HUES48 (cell line): ENCODE measurements at regions not wholly inside any gene's neighbourhood (a gene's known extent, or its start where the extent isn't known, plus 50 kb on each side); places are given as distances from the start of the nearest gene placed in this dataset.
"Not testable (repeated sequence)": the region's sequence is repeated elsewhere in the genome, so short reads cannot be mapped to it uniquely, and the experiment has no call there.

ENCODE experiments used
- H3K27ac ChIP-seq: one replicate; pipeline ENCODE4 v1.7.0; 2013; ENCODE audit warnings: low read depth, low read length, inconsistent platforms
- H3K27me3 ChIP-seq: 2 replicates; pipeline ENCODE4 v1.6.1; 2013; ENCODE audit warnings: mild to moderate bottlenecking, low read length; ENCODE audit not compliant: control insufficient read depth, insufficient read depth
- H3K36me3 ChIP-seq: 2 replicates; pipeline ENCODE4 v1.6.1; 2013; ENCODE audit warnings: low read length; ENCODE audit not compliant: control insufficient read depth, insufficient read depth
- H3K4me1 ChIP-seq: 2 replicates; pipeline ENCODE4 v1.6.1; 2013; ENCODE audit warnings: mild to moderate bottlenecking, low read length; ENCODE audit not compliant: control insufficient read depth, insufficient read depth
- H3K4me3 ChIP-seq: 2 replicates; pipeline ENCODE4 v1.5.1; 2013; ENCODE audit warnings: mild to moderate bottlenecking, low read depth, low read length
- H3K9ac ChIP-seq: 2 replicates; pipeline ENCODE4 v1.6.1; 2013; ENCODE audit warnings: mild to moderate bottlenecking, low read depth, low read length, moderate library complexity
- H3K9me3 ChIP-seq: 2 replicates; pipeline ENCODE4 v1.6.1; 2013; ENCODE audit warnings: low read length; ENCODE audit not compliant: control insufficient read depth, insufficient read depth

DNA sequence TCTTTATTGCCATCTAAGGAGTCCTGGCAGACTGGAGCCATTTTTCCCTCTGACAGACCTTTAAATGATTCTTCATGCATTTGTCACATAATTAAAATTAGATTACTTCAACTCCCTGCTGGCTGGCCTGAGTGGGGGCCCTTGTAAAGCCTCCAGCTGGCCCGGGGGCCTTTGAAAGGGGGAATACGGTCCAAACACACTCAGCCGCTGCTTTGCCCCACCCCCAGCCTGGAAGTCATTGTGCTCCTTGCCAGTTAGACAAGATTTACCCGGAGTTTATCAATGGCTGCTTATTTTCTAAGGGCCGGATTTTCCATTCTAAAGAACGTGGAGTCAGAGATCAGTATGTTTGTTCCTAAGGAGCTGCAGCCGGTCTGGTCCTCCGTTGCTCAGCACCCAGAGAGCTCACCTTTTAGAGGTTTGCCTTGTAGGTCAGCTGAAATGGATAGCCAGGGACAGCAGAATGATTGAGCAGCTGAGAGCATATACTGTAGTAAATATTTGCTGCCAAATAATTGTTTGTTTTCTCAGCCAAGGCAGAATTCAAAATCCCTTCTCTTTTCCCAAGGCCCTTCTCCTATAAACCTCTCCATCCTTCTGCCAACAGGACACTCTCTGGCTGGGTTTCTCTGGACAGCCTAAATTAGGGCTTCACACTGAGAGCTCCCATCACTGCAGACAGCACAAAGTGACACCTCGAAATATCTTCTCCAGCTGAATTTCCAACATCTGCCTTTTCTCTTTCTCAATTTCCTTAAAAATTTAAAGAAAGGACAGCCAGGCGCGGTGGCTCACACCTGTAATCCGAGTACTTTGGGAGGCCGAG lies 68.4 kb upstream of the RBM24 start:
- no peaks in the 10 kb centered on the region; the same call in 1 of the 2 replicates for H3K9me3 ChIP-seq
- no peaks in the 10 kb centered on the region for H3K27me3 ChIP-seq

GRCh38 chr6:17214106-17214505 lies 67.1 kb upstream of the RBM24 start:
- H3K27me3 ChIP-seq: no peaks in the 10 kb centered on the region
- no peak overlapping the region for H3K4me3 ChIP-seq
- H3K9me3 ChIP-seq: no peaks in the 10 kb centered on the region; the same call in 1 of the 2 replicates
- no peaks in the 10 kb centered on the region for H3K4me1 ChIP-seq
- no peak overlapping the region for H3K9ac ChIP-seq
- H3K36me3 ChIP-seq: no peaks in the 10 kb centered on the region
- no peak overlapping the region for H3K27ac ChIP-seq

More for the DNA sequence above, 68.4 kb upstream of the RBM24 start:
- H3K27ac ChIP-seq: no peak overlapping the region
- no peaks in the 10 kb centered on the region for H3K36me3 ChIP-seq
- H3K4me3 ChIP-seq: no peak overlapping the region
- no peaks in the 10 kb centered on the region for H3K4me1 ChIP-seq
- H3K9ac ChIP-seq: no peak overlapping the region

- H3K36me3 ChIP-seq, H3K4me3 ChIP-seq, H3K4me1 ChIP-seq, H3K27me3 ChIP-seq, H3K9ac ChIP-seq, H3K27ac ChIP-seq, H3K9me3 ChIP-seq: not testable (repeated sequence)
Observed at GRCh38 chr6:17216972-17217371, 64.2 kb upstream of the RBM24 start.

DNA sequence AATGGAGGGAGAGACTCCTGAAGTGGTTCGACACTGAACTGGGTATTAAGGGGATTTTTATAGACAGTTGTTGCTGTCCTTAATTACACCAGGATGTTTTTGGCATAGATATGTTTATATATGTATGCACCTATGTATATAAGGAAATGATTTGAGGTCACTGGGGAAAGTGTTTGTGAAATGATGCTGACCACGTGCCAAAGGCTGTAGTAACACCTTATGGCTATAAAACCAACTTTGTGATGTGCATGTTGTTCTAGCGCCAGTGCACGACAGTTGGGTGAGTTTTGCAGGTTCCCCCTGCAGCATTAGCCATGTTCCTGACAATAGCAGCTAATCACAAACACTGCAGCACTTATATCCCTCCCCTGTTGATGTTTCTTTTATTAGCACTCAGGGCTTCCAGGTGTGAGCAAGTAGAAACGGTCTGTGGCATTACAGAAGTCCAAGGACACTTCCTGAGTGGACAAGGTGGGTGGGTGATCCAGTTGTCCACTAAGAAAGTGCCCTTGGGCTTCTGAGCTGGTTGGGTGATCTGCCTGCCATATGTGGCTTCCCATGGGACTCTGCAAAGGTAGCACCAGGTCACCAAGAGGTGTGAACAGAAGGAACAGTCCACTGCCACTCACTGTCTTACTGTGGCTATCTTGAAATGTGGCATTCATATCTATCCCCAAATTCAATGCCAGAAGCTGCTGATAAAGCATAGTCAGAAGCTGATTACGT lies 63.0 kb upstream of the RBM24 start:
- Histone ChIP-seq H3K9ac (no peak overlapping the region), H3K9me3 (no peaks in the 10 kb centered on the region; the same call in 1 of the 2 replicates), H3K27ac (no peak overlapping the region), H3K36me3 (no peaks in the 10 kb centered on the region), H3K27me3 (no peaks in the 10 kb centered on the region), H3K4me3 (no peak overlapping the region), H3K4me1 (no peaks in the 10 kb centered on the region)

DNA sequence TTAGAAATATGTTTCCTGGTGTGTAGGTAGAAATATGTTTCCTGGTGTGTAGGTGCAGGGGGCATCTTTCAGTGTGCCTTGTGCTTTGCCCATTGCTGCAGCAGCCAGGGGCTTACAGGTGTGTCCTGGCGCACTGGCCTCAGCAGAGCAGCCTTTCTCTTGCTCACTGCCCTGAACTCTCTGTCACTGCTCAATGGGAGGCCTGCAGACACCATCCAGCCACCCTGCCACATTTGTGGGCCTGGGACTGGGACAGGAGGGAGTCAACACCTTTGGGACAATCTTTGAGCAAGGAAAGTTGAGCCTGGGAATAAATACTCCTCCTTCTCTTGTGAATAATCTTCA lies 62.4 kb upstream of the RBM24 start:
- no peaks in the 10 kb centered on the region for H3K36me3 ChIP-seq
- H3K4me1 ChIP-seq: no peaks in the 10 kb centered on the region
- no peak overlapping the region for H3K9ac ChIP-seq
- H3K4me3 ChIP-seq: no peak overlapping the region
- H3K9me3 ChIP-seq: no peaks in the 10 kb centered on the region; the same call in 1 of the 2 replicates
- no peaks in the 10 kb centered on the region for H3K27me3 ChIP-seq
- no peak overlapping the region for H3K27ac ChIP-seq

- Histone ChIP-seq H3K9ac (no peak overlapping the region), H3K4me3 (no peak overlapping the region), H3K36me3 (no peaks in the 10 kb centered on the region)
Observed at GRCh38 chr6:17219098-17219497, 62.1 kb upstream of the RBM24 start.

DNA sequence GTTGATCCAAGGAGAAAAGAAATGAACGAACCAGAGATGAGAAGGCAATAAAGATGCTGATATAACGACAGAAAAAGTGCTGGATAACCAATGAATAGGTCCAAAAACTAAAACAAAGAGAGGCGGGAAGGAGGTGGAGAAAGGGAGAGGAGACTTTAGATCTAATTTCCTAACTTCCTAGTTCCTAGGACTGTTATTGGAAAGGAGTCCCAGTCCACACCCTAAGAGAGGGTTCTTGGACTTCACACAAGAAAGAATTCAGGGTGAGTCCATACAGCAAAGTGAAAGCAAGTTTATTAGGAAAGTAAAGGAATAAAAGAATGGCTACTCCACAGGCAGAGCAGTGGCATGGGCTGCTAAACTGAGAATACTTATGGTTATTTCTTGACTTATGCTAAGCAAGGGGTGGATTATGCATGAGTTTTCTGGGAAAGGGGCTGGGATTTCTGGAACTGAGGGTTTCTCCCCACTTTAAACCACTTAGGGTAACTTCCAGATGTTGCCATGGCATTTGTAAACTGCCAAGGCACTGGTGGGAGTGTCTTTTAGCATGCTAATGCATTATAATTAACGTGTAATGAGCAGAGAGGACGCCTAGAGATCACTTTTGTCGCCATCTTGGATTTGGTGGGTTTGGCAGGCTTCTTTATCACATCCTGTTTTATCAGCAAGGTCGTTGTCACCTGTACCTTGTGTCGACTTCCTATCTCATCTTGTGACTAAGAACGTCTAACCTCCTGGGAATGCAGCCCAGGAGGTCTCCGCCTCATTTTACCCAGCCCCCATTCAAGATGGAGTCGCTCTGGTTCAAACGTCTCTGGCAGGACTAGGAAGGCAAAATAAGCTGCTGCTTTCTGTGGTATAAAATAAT lies 60.9 kb upstream of the RBM24 start:
- no peak overlapping the region for H3K4me3 ChIP-seq
- H3K27ac ChIP-seq: no peak overlapping the region
- H3K36me3 ChIP-seq: no peaks in the 10 kb centered on the region
- H3K27me3 ChIP-seq: no peaks in the 10 kb centered on the region
- no peaks in the 10 kb centered on the region for H3K4me1 ChIP-seq
- no peaks in the 10 kb centered on the region for H3K9me3 ChIP-seq
- H3K9ac ChIP-seq: no peak overlapping the region

More at GRCh38 chr6:17219098-17219497, 62.1 kb upstream of the RBM24 start:
- Histone ChIP-seq H3K27ac (no peak overlapping the region), H3K27me3 (no peaks in the 10 kb centered on the region), H3K4me1 (no peaks in the 10 kb centered on the region), H3K9me3 (no peaks in the 10 kb centered on the region; the same call in 1 of the 2 replicates)

DNA sequence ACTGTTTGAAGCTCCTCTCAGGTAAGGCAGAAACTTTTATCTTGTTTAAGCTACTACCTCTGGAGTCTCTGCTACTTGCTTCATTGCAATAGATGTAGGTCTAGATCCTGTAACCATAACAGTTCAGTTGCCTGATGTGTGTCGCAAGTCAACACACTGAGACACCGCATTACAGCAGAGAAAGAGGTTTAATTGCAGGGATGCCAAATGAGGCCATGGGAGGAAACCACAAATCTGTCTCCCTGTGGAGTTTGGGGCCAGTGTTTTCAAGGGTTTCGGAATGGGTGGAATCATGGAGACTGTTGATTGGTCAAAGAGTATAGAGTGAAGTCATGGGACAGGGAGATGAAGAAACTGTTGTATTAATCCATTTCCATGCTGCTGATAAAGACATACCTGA lies 57.1 kb upstream of the RBM24 start:
- H3K4me3 ChIP-seq: no peak overlapping the region
- no peaks in the 10 kb centered on the region for H3K27me3 ChIP-seq
- H3K4me1 ChIP-seq: no peaks in the 10 kb centered on the region

GRCh38 chr6:17224501-17224900 lies 56.7 kb upstream of the RBM24 start:
- not testable (repeated sequence) for H3K9ac ChIP-seq, H3K4me1 ChIP-seq, H3K4me3 ChIP-seq, H3K36me3 ChIP-seq, H3K27me3 ChIP-seq, H3K27ac ChIP-seq, H3K9me3 ChIP-seq

More for the DNA sequence above, 57.1 kb upstream of the RBM24 start:
- H3K27ac ChIP-seq: no peak overlapping the region
- H3K9me3 ChIP-seq: no peaks in the 10 kb centered on the region
- H3K9ac ChIP-seq: no peak overlapping the region
- no peaks in the 10 kb centered on the region for H3K36me3 ChIP-seq

DNA sequence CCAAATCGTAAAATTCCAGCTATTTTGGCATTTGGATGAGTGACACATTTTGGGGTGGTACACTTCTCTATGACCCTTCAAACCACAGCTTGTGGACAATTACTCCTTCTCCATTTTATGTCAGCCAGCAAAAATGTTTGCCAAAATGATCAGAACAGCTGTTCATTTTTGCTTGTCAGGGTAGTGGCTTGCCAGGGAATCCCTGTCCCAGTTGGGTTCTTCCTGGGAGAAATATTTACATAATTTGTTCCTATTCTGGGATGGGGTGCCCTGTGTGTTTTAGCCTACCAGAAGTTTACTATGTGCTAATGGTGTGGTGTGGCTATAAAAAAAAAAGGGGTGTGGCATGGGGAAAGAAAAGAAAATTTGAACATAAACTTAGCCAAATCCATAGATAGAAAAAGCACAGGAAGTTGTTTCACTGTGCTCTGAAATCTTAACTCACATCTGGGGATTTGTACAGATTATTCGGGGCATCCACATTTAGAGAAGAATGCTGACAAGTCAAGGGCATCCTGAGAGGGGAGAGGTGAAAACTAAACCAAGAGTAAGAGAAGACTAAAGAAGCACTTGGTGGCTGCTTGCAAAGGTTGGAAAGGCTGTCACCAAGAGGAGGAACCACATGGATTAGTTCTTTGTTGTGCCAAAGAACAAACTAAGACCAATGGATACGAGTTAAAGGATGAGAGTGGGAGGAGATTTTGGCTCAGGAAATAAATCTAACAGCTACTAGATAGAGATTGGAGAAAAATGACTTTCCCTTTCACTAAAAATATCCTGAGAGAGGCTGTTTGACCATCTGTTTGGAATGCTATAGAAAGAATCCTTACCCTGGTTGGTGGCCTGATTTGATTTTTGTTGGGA lies 55.2 kb upstream of the RBM24 start:
- Histone ChIP-seq H3K9me3 (no peaks in the 10 kb centered on the region), H3K27ac (no peak overlapping the region), H3K4me1 (no peaks in the 10 kb centered on the region), H3K27me3 (no peaks in the 10 kb centered on the region), H3K9ac (no peak overlapping the region), H3K36me3 (no peaks in the 10 kb centered on the region), H3K4me3 (no peak overlapping the region)
